CD4-positive, alpha-beta memory T cell (primary cell): ENCODE measurements at regions not wholly inside any gene's neighbourhood (a gene's known extent, or its start where the extent isn't known, plus 50 kb on each side); places are given as distances from the start of the nearest gene placed in this dataset.

Source experiments
- CTCF ChIA-PET: fragments of 350-600 bp; sonication (Branson Sonifier 250); formaldehyde crosslinking; loops from one replicate; lab custom pipeline; 2021; ENCODE audit warnings: inconsistent platforms; ENCODE audit not compliant: partially characterized antibody; lab: Charles Lee
- POLR2A ChIA-PET: fragments of 350-600 bp; sonication (Branson Sonifier 250); formaldehyde crosslinking; loops from one replicate; lab custom pipeline; 2021; ENCODE audit not compliant: partially characterized antibody; lab: Charles Lee
- DNase-seq, 5 donors: peaks; one replicate each; pipeline versions ENCODE4 v3.0.0 to v3.0.0-alpha.2; 2020 to 2022; ENCODE audit warnings: mixed read lengths in 1 of 5
- H3K27ac ChIP-seq: one replicate; pipeline ENCODE4 v1.7.0; 2013; ENCODE audit warnings: low read depth, low read length
- H3K27me3 ChIP-seq: 2 replicates; pipeline ENCODE4 v1.7.0; 2013; ENCODE audit warnings: mild to moderate bottlenecking, low read length, moderate library complexity; ENCODE audit not compliant: insufficient read depth
- H3K36me3 ChIP-seq: 2 replicates; pipeline ENCODE4 v1.7.0; 2013; ENCODE audit warnings: mild to moderate bottlenecking, low read length, moderate library complexity; ENCODE audit not compliant: insufficient read depth
- H3K4me1 ChIP-seq: 2 replicates; pipeline ENCODE4 v1.7.0; 2013; ENCODE audit warnings: mild to moderate bottlenecking, low read length, moderate library complexity; ENCODE audit not compliant: insufficient read depth
- H3K4me3 ChIP-seq, 2 donors: one replicate each; pipeline ENCODE4 v1.7.0; 2013; ENCODE audit warnings: low read length in 2 of 2, mild to moderate bottlenecking in 1 of 2
- H3K9me3 ChIP-seq, 2 donors: one replicate each; pipeline ENCODE4 v1.7.0; 2013; ENCODE audit warnings: low read length in 2 of 2, control low read depth in 1 of 2; ENCODE audit not compliant: control insufficient read depth in 1 of 2
- H3K27ac Mint-ChIP-seq, 7 donors: one replicate each; pipeline ENCODE4 v1.8.0; 2020 to 2021; ENCODE audit warnings: mixed read lengths in 7 of 7, mild to moderate bottlenecking in 6 of 7, inconsistent platforms in 3 of 7, moderate library complexity in 3 of 7
- H3K27me3 Mint-ChIP-seq, 2 donors: one replicate each; pipeline ENCODE4 v1.8.0; 2020 to 2021; ENCODE audit warnings: mixed read lengths in 2 of 2
- H3K36me3 Mint-ChIP-seq, 2 donors: one replicate each; pipeline ENCODE4 v1.8.0; 2020 to 2021; ENCODE audit warnings: mixed read lengths in 2 of 2, inconsistent platforms in 1 of 2, mild to moderate bottlenecking in 1 of 2
- H3K4me1 Mint-ChIP-seq, 4 donors: one replicate each; pipeline ENCODE4 v1.8.0; 2020 to 2021; ENCODE audit warnings: mixed read lengths in 4 of 4, mild to moderate bottlenecking in 1 of 4
- H3K4me3 Mint-ChIP-seq, 8 donors: one replicate each; pipeline ENCODE4 v1.8.0; 2020 to 2021; ENCODE audit warnings: mixed read lengths in 8 of 8, mild to moderate bottlenecking in 7 of 8, moderate library complexity in 6 of 8, inconsistent platforms in 3 of 8
- H3K9me3 Mint-ChIP-seq, 8 donors: one replicate each; pipeline ENCODE4 v1.8.0; 2020 to 2021; ENCODE audit warnings: mixed read lengths in 8 of 8, mild to moderate bottlenecking in 5 of 8, inconsistent platforms in 3 of 8, moderate library complexity in 1 of 8
- intact Hi-C: fragments of 100-400 bp; cut with micrococcal nuclease; formaldehyde crosslinking; loops from one replicate; pipeline ENCODE4 v1.15.1; 2023

GRCh38 chr1:38102636-38103035 is 56.0 kb upstream of the POU3F1 start:
- H3K4me3 ChIP-seq: no peak overlapping the region
- no peak overlapping the region for H3K4me3 Mint-ChIP-seq
- H3K9me3 ChIP-seq: no peaks in the 10 kb centered on the region
- H3K27me3 ChIP-seq: no peaks in the 10 kb centered on the region
- no peaks in the 10 kb centered on the region for H3K4me1 Mint-ChIP-seq
- no peaks in the 10 kb centered on the region for H3K36me3 Mint-ChIP-seq
- peaks cover 5 to 16% of the 10 kb centered on the region in 2 donors for H3K27me3 Mint-ChIP-seq
- H3K4me1 ChIP-seq: no peaks in the 10 kb centered on the region
- no peak overlapping the region for H3K27ac ChIP-seq
- H3K36me3 ChIP-seq: no peaks in the 10 kb centered on the region
- no peak for DNase-seq
- peaks cover 0 to 1% (median 0%) of the 10 kb centered on the region in 8 donors for H3K9me3 Mint-ChIP-seq
- POLR2A ChIA-PET: no interaction called here
- no peak overlapping the region for H3K27ac Mint-ChIP-seq
- CTCF ChIA-PET: interaction anchor here (0.9 kb wide), 1 partner anchor 483 kb away, joined by 3 read pairs; no protein-coding TSS in a partner anchor
- intact Hi-C loops: no loop called here

DNA sequence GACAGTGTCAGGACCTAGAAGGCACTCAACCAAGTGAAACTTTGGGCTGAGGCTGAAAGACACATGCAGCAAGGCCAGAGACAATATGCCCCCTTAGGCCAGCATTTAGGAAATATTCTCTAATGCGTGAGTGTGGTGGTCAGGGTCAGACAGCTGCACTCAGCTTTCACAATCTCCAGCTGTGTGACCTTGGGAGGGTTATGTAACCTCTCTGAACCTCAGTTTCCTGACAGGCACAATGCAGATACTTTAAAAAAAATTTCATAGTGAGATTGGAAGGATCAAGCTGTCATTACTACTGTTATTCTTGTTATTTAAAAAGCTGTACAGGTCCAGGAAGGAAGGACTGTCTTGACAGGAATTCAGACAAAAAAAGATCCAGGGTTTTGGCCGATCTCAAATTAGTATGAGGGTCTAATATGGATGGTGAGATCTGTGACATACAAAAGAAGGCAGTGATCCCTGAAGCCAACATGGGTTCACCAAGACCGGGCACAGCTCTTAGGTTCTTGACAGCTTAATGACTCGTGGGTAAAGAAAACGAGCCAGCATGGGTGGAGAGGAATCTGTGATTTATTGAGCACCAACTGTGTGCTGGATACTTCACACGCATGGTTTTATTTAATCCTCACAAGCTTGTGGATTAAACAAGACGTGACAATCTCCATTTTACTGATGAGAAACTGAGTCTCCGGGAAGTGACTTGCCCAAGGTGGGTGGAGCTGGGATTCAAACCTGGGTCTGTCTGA is 54.6 kb upstream of the POU3F1 start:
- no peaks in the 10 kb centered on the region for H3K9me3 ChIP-seq
- ChIA-PET CTCF (no interaction called here), POLR2A (no interaction called here)
- intact Hi-C loops: no loop called here
- Mint-ChIP-seq H3K27ac (no peak overlapping the region), H3K4me3 (no peak overlapping the region), H3K4me1 (no peaks in the 10 kb centered on the region), H3K9me3 (peaks cover 0 to 1% (median 0%) of the 10 kb centered on the region in 8 donors), H3K36me3 (no peaks in the 10 kb centered on the region), H3K27me3 (peaks cover 7 to 19% of the 10 kb centered on the region in 2 donors)
- H3K27me3 ChIP-seq: no peaks in the 10 kb centered on the region
- H3K4me3 ChIP-seq: no peak overlapping the region
- DNase-seq: no peak
- no peaks in the 10 kb centered on the region for H3K4me1 ChIP-seq
- no peaks in the 10 kb centered on the region for H3K36me3 ChIP-seq
- no peak overlapping the region for H3K27ac ChIP-seq

DNA sequence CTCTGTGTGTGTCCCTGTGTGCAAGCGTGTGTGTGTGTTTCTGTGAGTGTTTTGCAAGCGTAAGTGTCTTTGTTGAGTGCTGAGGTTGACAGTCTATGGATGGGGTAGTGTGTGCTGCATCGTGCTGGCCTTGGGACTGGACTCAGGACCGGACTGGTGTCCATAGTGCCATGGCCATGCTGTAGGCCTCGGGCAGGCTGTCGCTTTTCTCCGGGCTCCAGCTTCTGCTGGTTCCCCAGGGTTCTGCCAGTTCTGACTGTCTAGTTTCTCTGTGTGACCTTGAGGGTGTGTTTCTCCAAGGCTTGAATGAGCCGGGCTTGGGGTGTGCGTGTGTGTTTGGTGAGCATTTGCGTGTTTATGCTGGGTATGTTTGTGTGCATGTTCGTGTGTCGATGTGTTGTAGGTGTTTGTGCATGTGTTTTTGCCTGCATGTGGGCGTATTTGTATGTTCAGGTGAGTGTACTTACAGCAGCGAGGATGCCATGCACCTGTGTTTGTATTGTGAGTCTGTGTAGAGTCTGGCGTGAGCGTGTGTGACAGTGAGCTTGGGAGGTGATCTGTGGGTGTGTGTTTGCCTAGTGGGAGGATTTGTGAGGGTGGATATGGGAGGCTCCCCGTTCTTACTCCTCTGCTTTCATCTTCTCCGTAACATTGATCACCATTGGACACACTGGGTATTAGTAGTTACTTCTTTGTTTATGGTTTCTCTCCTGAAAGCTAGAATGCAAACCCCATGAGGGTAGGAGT is 51.7 kb upstream of the POU3F1 start:
- Mint-ChIP-seq H3K36me3 (no peaks in the 10 kb centered on the region), H3K4me1 (no peaks in the 10 kb centered on the region), H3K4me3 (no peak overlapping the region), H3K27ac (no peak overlapping the region), H3K9me3 (peaks cover 0 to under 1% (median 0%) of the 10 kb centered on the region in 8 donors), H3K27me3 (peaks cover 6 to 20% of the 10 kb centered on the region in 2 donors)
- no peaks in the 10 kb centered on the region for H3K27me3 ChIP-seq
- H3K9me3 ChIP-seq: no peaks in the 10 kb centered on the region
- CTCF ChIA-PET: no interaction called here
- DNase-seq: no peak
- H3K27ac ChIP-seq: no peak overlapping the region
- no peak overlapping the region for H3K4me3 ChIP-seq
- H3K4me1 ChIP-seq: no peaks in the 10 kb centered on the region
- no peaks in the 10 kb centered on the region for H3K36me3 ChIP-seq
- intact Hi-C loops: no loop called here
- POLR2A ChIA-PET: no interaction called here

DNA sequence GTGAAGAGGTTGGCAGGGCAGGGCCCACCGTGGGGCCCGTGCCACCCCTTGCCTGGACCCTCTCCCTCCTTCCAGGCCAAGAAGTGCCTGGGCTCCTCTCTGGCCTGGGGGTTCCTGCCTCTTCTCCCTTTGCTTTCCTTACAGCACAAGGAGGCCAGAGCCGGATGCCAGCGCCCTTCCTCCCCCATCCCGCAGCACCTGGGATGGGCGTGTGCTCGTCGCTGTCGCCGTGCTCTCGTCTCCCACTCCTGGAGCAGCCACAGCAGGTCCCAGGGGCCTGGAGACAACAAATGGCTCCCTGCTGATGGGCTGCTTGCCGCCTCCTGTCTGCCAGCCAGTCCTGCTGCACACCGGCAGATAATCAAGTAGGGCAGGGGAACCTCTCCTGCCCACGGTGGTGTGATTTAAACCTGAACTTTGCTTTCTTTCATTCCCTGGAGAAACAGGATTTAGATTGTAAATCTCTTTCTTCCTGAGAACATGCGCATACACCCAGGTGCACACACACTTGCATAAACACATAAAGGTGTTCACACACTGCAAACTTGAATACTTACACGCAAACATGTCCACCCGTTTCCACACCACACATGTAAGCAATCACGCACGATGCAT is 50.8 kb upstream of the POU3F1 start:
- H3K4me3 Mint-ChIP-seq: no peak overlapping the region
- H3K27ac Mint-ChIP-seq: no peak overlapping the region

More for the DNA sequence above, 50.8 kb upstream of the POU3F1 start:
- Histone ChIP-seq H3K36me3 (no peaks in the 10 kb centered on the region), H3K4me3 (no peak overlapping the region), H3K27me3 (no peaks in the 10 kb centered on the region), H3K9me3 (no peaks in the 10 kb centered on the region), H3K4me1 (no peaks in the 10 kb centered on the region), H3K27ac (no peak overlapping the region)
- intact Hi-C loops: no loop called here
- no peak for DNase-seq
- H3K36me3 Mint-ChIP-seq: no peaks in the 10 kb centered on the region
- no peaks in the 10 kb centered on the region for H3K9me3 Mint-ChIP-seq
- ChIA-PET POLR2A (no interaction called here), CTCF (no interaction called here)
- peaks cover 9 to 24% of the 10 kb centered on the region in 2 donors for H3K27me3 Mint-ChIP-seq
- no peaks in the 10 kb centered on the region for H3K4me1 Mint-ChIP-seq
